GM10266 (cell line): ENCODE measurements at regions not wholly inside any gene's neighbourhood (a gene's known extent, or its start where the extent isn't known, plus 50 kb on each side); places are given as distances from the start of the nearest gene placed in this dataset.
"Not testable (repeated sequence)": the region's sequence is repeated elsewhere in the genome, so short reads cannot be mapped to it uniquely, and the experiment has no call there.

Experiments
- DNase-seq: peaks from one replicate; pipeline ENCODE4 v3.0.0; 2012; ENCODE audit errors: extremely low spot score
- TF ChIP-seq, protein P1 (sequence below): IDR thresholded peaks from 2 replicates; pipeline ENCODE4 v1.5.1; 2012; ENCODE audit warnings: mild to moderate bottlenecking, low read depth; ENCODE audit not compliant: control insufficient read depth, insufficient read depth; ENCODE audit errors: missing control alignments

GRCh38 chr5:26519245-26519644 lies 519.1 kb downstream of the CDH9 start:
- TF ChIP-seq, protein P1, sequence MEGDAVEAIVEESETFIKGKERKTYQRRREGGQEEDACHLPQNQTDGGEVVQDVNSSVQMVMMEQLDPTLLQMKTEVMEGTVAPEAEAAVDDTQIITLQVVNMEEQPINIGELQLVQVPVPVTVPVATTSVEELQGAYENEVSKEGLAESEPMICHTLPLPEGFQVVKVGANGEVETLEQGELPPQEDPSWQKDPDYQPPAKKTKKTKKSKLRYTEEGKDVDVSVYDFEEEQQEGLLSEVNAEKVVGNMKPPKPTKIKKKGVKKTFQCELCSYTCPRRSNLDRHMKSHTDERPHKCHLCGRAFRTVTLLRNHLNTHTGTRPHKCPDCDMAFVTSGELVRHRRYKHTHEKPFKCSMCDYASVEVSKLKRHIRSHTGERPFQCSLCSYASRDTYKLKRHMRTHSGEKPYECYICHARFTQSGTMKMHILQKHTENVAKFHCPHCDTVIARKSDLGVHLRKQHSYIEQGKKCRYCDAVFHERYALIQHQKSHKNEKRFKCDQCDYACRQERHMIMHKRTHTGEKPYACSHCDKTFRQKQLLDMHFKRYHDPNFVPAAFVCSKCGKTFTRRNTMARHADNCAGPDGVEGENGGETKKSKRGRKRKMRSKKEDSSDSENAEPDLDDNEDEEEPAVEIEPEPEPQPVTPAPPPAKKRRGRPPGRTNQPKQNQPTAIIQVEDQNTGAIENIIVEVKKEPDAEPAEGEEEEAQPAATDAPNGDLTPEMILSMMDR, result no peak
- no peak for DNase-seq

GRCh38 chr5:26518065-26518464 lies 520.3 kb downstream of the CDH9 start:
- DNase-seq, result no peak
- TF ChIP-seq, protein P1, result no peak

- TF ChIP-seq, protein P1, result no peak
- no peak for DNase-seq
These were observed 539.4 kb downstream of the CDH9 start for GRCh38 chr5:26498972-26499371.

DNA sequence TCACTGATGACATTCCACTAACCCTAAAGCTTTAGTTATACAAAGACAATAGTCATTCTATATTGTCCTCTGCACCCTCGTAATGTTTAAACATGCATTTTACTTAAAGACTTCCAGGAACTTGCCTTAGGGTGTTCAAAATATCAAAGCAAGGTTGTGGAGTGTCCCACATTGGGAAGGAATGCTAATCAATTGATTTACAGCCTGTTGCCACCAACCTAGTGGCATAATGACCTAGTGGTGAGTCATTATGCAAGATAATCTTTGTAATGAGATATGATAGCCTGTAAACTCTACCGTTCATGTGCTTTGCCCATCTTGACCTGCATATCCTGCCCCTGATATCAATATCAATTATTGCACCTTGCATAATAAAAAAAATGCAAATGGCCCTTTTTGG lies 542.9 kb downstream of the CDH9 start:
- DNase-seq, result no peak
- TF ChIP-seq, protein P1, result no peak

DNA sequence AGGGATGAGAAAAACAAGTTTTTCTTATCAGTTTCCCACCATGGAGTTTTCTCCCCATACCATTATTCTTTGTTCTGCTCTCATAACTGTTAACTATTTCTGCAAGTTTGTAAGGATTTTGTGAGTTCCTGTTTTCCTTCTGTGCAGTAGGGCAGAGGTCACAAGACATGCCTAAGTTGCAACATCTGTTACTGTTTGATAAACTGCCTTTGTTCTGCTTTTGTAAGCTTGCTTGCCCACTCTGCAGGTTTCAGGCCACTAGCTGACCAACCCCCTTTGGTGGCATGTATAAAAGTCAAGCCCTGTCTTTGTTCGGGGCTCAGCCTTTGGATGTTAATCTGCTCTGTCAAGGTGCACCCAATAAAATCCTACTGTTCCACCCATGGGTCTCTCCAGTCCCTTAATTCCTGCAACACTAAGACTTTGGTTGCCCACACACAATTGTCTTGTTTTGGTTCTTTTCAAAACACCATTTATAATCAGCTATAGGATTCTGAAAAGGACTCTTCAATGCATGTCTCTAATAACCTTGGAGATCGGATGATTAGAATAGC lies 545.4 kb downstream of the CDH9 start:
- no peak for DNase-seq

DNA sequence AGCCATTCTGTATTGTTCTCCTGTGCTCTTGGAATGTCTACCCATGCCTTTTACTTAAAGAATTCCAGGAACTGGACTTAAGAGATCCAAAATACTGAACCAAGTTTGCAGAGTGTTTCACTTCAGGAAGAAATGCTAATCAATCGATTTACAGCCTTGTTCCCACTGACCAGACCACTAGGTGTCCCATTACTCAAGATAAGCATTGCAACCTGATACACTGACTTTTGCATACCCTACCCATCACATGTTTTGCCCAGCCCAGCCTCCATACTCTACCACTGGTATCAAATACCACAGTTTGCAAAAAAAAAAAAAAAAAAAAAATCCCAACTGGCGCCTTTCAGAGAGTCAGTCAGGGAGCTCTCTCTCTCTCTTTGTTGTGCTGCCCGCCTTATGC lies 550.8 kb downstream of the CDH9 start:
- no peak for DNase-seq
- TF ChIP-seq, protein P1, result no peak

More for the DNA sequence above, 545.4 kb downstream of the CDH9 start:
- TF ChIP-seq, protein P1, result no peak

- TF ChIP-seq, protein P1, result no peak
- DNase-seq, result no peak
These were observed 551.8 kb downstream of the CDH9 start for GRCh38 chr5:26486631-26487030.

GRCh38 chr5:26485146-26485860 lies 553.1 kb downstream of the CDH9 start:
- not testable (repeated sequence) for DNase-seq
